ENCODE measurements at regions not wholly inside any gene's neighbourhood (a gene's known extent, or its start where the extent isn't known, plus 50 kb on each side); places are given as distances from the start of the nearest gene placed in this dataset.
A peak's percentile ranks its signal among the peaks of the same experiment; 100 is the strongest.

- no peaks in the 10 kb centered on the region for H3K27me3 ChIP-seq
- no peaks in the 10 kb centered on the region for H3K36me3 ChIP-seq
- peaks cover 0 to 17% (median 4%) of the 10 kb centered on the region in 4 donors for H3K4me1 ChIP-seq
- peak in 1 of 2 donors; percentile 19 for DNase-seq (ENCODE audit: low spot score in 2 of 2)
- H3K4me3 ChIP-seq = no peak overlapping the region
- peak in 1 of 2 donors; percentile 82 for TF ChIP-seq EP300 (IDR thresholded peaks at IDR 0.05)
- TF ChIP-seq, protein P1, sequence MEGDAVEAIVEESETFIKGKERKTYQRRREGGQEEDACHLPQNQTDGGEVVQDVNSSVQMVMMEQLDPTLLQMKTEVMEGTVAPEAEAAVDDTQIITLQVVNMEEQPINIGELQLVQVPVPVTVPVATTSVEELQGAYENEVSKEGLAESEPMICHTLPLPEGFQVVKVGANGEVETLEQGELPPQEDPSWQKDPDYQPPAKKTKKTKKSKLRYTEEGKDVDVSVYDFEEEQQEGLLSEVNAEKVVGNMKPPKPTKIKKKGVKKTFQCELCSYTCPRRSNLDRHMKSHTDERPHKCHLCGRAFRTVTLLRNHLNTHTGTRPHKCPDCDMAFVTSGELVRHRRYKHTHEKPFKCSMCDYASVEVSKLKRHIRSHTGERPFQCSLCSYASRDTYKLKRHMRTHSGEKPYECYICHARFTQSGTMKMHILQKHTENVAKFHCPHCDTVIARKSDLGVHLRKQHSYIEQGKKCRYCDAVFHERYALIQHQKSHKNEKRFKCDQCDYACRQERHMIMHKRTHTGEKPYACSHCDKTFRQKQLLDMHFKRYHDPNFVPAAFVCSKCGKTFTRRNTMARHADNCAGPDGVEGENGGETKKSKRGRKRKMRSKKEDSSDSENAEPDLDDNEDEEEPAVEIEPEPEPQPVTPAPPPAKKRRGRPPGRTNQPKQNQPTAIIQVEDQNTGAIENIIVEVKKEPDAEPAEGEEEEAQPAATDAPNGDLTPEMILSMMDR (IDR thresholded peaks at IDR 0.05) = no peak
- H3K27ac ChIP-seq = peak overlapping the region in 1 of 4 donors; percentile 58
- H3K9me3 ChIP-seq = no peaks in the 10 kb centered on the region
- 9 to 13% methylated on average over 2 of the region's 2 CpGs for WGBS, 2 donors
Measured at GRCh38 chr2:160869411-160869810, 290.8 kb upstream of the TANK start.

DNA sequence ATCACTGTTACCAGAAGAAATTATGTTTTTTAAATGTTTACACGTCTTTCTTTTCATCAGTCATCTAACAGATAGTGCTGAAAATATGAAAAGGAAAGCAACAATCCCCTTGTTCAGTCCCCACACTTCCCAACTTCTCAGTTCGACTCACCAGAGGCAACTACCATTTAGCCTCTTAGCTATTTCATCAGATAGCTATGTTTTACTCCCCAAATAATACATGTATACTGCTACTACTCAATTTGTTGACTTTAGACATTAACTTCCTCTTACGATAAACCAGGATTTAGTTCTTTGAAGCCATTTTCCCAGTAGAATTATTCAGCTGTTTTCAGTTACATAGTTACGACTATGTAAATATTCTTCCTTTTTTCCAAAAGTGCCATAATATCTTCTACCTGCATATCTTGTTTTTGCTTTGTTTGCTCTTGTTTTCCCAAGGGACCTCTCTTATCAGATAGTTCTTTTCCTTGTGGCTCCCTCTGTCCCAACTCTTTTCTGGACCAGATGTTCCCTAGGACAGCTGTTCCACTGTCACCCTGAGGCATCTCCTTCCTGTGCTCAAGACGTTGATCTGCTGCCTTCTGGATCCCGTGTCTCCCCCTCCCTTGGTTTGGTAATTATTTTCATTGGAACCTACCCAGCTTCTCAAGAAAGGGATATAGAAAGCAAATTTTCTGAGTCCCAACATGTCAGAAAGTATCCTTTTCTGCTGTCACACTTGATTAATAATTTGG lies 289.3 kb upstream of the TANK start:
- DNase-seq (ENCODE audit: low spot score in 2 of 2) = no peak
- no peaks in the 10 kb centered on the region for H3K9me3 ChIP-seq
- peak overlapping the region in 2 of 4 donors; percentile 24 to 55 for H3K27ac ChIP-seq
- peaks cover 0 to 17% (median 4%) of the 10 kb centered on the region in 4 donors for H3K4me1 ChIP-seq
- no peaks in the 10 kb centered on the region for H3K36me3 ChIP-seq
- H3K4me3 ChIP-seq = no peak overlapping the region
- 50 to 52% methylated on average over 6 of the region's 6 CpGs for WGBS, 2 donors
- H3K27me3 ChIP-seq = no peaks in the 10 kb centered on the region
- no peak for TF ChIP-seq POLR2A (IDR thresholded peaks at IDR 0.05)
- TF ChIP-seq, protein P1 (IDR thresholded peaks at IDR 0.05) = no peak
- no peak for TF ChIP-seq EP300 (IDR thresholded peaks at IDR 0.05)

DNA sequence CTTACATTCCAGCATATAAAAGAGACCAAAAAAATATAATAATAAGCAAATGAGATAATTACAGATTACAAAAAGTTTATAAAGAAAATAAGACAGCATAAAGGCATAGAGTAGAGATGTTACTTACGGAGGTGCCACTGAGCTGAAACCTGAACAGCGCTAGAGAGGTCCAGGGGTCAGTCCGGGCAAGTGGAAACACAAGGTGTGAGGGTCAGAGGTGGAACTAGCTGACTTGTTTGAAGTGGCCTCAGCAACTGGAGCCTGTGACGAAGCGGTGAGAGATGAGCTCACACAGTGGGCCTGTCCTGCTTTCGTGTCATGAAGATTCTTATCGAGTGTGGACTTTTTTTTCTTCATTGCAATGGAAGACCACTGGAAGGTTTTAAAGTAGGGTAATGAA lies 288.3 kb upstream of the TANK start:
- Histone ChIP-seq H3K36me3 (no peaks in the 10 kb centered on the region), H3K4me3 (no peak overlapping the region), H3K27me3 (no peaks in the 10 kb centered on the region), H3K27ac (no peak overlapping the region), H3K4me1 (peaks cover 0 to 17% (median 4%) of the 10 kb centered on the region in 4 donors), H3K9me3 (no peaks in the 10 kb centered on the region)
- no peak for DNase-seq (ENCODE audit: low spot score in 2 of 2)
- WGBS, 2 donors = 95 to 97% methylated on average over 7 of the region's 7 CpGs
- TF ChIP-seq EP300 (IDR thresholded peaks at IDR 0.05) = no peak
- TF ChIP-seq POLR2A (IDR thresholded peaks at IDR 0.05) = no peak
- TF ChIP-seq, protein P1 (IDR thresholded peaks at IDR 0.05) = no peak

- Histone ChIP-seq H3K36me3 (no peaks in the 10 kb centered on the region), H3K4me3 (no peak overlapping the region), H3K27ac (no peak overlapping the region), H3K9me3 (no peaks in the 10 kb centered on the region), H3K4me1 (peaks cover 0 to 3% (median 0%) of the 10 kb centered on the region in 4 donors), H3K27me3 (no peaks in the 10 kb centered on the region)
- no peak for TF ChIP-seq EP300 (IDR thresholded peaks at IDR 0.05)
- TF ChIP-seq POLR2A (IDR thresholded peaks at IDR 0.05) = no peak
- TF ChIP-seq, protein P1 (IDR thresholded peaks at IDR 0.05) = no peak
- DNase-seq (ENCODE audit: low spot score in 2 of 2) = no peak
- WGBS, 2 donors = 93 to 97% methylated on average over 2 of the region's 2 CpGs
Measured at GRCh38 chr2:160876029-160876428, 284.2 kb upstream of the TANK start.

DNA sequence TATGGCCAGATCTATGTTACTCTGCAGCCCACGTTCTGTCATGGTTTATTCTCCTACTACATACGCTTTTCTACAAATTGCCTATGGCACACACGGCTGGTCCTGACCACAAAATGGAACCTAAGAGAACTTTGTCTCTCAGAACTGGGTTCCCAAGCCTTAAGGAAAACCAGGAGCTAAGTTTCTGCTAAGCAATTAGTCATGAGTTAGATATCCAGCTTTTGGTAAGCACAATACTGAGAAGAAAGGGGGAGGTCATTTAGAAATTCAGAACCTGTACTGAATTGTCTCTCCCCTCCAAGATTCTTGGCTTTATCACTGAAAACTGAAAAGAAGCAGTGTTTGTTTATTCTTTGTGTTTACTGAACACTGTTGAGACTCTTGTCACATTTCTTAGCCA lies 283.5 kb upstream of the TANK start:
- no peak overlapping the region for H3K4me3 ChIP-seq
- no peak overlapping the region for H3K27ac ChIP-seq
- 89 to 94% methylated on average over 3 of the region's 3 CpGs for WGBS, 2 donors
- DNase-seq (ENCODE audit: low spot score in 2 of 2) = no peak
- H3K27me3 ChIP-seq = no peaks in the 10 kb centered on the region
- no peaks in the 10 kb centered on the region for H3K36me3 ChIP-seq
- H3K4me1 ChIP-seq = no peaks in the 10 kb centered on the region
- H3K9me3 ChIP-seq = no peaks in the 10 kb centered on the region
- TF ChIP-seq EP300 (IDR thresholded peaks at IDR 0.05) (no peak), POLR2A (IDR thresholded peaks at IDR 0.05) (no peak)
- TF ChIP-seq, protein P1 (IDR thresholded peaks at IDR 0.05) = no peak

All from tibial nerve (tissue), 4 donors.